ENCODE measurements at regions not wholly inside any gene's neighbourhood (a gene's known extent, or its start where the extent isn't known, plus 50 kb on each side); places are given as distances from the start of the nearest gene placed in this dataset.

DNA sequence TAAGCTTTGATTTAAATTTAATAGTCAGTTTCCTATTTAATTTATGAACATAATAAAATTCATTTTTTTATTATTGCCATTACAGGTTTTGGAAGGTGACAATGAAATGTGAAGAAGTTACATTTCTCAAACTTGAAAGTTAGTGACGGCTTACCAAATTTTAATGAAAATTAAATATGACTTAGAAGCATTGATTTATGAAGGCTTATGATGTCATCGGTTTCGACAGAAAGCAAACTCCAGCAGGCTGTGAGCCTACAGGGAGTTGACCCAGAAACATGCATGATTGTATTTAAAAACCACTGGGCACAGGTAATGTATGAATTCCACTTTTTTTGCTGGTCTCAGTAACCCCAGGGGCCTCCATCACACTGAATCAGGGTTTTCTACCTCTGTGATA lies 157.1 kb downstream of the FHIP1A start:
- H3K79me2 ChIP-seq (ENCODE audit: control insufficient read depth, insufficient read depth, low read length), result no peaks in the 10 kb centered on the region
- ChIA-PET POLR2A (no interaction called here), CTCF (ENCODE audit: low intra/inter-chr PET ratio) (no interaction called here)
- 3% methylated on average over 3 of the region's 3 CpGs for WGBS (ENCODE audit: insufficient coverage, low coverage, missing lambda C conversion rate)
- intact Hi-C loops (cut with micrococcal nuclease) (no loop called here), in situ Hi-C loops (cut with MboI) (no loop called here)
- no peak for ATAC-seq
- no peak overlapping the region for H3K4me2 ChIP-seq (ENCODE audit: insufficient read depth, low read length)
- H3K9ac ChIP-seq (ENCODE audit: insufficient read depth in 1 of 2, low read depth in 2 of 2, low read length in 2 of 2), result no peak overlapping the region
- DNase-seq (ENCODE audit: extremely low read depth in 1 of 4, low spot score in 3 of 4), result no peak
- H2AFZ ChIP-seq (ENCODE audit: low read depth, low read length), result no peak overlapping the region
- H3K4me3 ChIP-seq, result no peak overlapping the region
- no peaks in the 10 kb centered on the region for H3K36me3 ChIP-seq (ENCODE audit: control insufficient read depth, insufficient read depth, low read length)
- no peaks in the 10 kb centered on the region for H3K9me3 ChIP-seq (replicated peaks; ENCODE audit: control insufficient read depth, insufficient read depth, low read depth, low read length)
- no peak overlapping the region for H3K27ac ChIP-seq (ENCODE audit: extremely low read depth, low read depth, low read length)
- no peaks in the 10 kb centered on the region for H3K9me1 ChIP-seq (ENCODE audit: control insufficient read depth, insufficient read depth, low read length)
- no TSS peak for BruUV-seq (replicated peaks)
- H3K27me3 ChIP-seq (ENCODE audit: control insufficient read depth in 2 of 2, insufficient read depth in 2 of 2, low read length in 2 of 2), result no peaks in the 10 kb centered on the region; a peak in 1 of 5 replicates
- no peaks in the 10 kb centered on the region for H4K20me1 ChIP-seq (replicated peaks; ENCODE audit: control insufficient read depth, insufficient read depth, low read length)
- TF ChIP-seq TAF7 (tag; IDR thresholded peaks at IDR 0.05), result no peak
- no peak for TF ChIP-seq NR3C1 (CRISPR knock-in tag; IDR thresholded peaks at IDR 0.05)
- no peak for TF ChIP-seq MCM2 (IDR thresholded peaks at IDR 0.05; ENCODE audit: low read depth)
- no peak for TF ChIP-seq ZNF324 (CRISPR knock-in tag; IDR thresholded peaks at IDR 0.05)
- TF ChIP-seq SMC3 (conservative IDR thresholded peaks at IDR 0.05; ENCODE audit: insufficient read depth, low read depth, low read length), result no peak
- no peak for TF ChIP-seq TBL1XR1 (IDR thresholded peaks at IDR 0.05; ENCODE audit: low read length in 2 of 2)
- TF ChIP-seq IFI16 (CRISPR knock-in tag; IDR thresholded peaks at IDR 0.05), result no peak
- no peak for TF ChIP-seq SLC30A9 (CRISPR knock-in tag; IDR thresholded peaks at IDR 0.05)
- TF ChIP-seq NR2C1 (IDR thresholded peaks at IDR 0.05), result no peak
- no peak for TF ChIP-seq NR2C1 (tag; IDR thresholded peaks at IDR 0.05)
- TF ChIP-seq HCFC1 (IDR thresholded peaks at IDR 0.05; ENCODE audit: low read depth, low read length), result no peak
- TF ChIP-seq, protein P1, sequence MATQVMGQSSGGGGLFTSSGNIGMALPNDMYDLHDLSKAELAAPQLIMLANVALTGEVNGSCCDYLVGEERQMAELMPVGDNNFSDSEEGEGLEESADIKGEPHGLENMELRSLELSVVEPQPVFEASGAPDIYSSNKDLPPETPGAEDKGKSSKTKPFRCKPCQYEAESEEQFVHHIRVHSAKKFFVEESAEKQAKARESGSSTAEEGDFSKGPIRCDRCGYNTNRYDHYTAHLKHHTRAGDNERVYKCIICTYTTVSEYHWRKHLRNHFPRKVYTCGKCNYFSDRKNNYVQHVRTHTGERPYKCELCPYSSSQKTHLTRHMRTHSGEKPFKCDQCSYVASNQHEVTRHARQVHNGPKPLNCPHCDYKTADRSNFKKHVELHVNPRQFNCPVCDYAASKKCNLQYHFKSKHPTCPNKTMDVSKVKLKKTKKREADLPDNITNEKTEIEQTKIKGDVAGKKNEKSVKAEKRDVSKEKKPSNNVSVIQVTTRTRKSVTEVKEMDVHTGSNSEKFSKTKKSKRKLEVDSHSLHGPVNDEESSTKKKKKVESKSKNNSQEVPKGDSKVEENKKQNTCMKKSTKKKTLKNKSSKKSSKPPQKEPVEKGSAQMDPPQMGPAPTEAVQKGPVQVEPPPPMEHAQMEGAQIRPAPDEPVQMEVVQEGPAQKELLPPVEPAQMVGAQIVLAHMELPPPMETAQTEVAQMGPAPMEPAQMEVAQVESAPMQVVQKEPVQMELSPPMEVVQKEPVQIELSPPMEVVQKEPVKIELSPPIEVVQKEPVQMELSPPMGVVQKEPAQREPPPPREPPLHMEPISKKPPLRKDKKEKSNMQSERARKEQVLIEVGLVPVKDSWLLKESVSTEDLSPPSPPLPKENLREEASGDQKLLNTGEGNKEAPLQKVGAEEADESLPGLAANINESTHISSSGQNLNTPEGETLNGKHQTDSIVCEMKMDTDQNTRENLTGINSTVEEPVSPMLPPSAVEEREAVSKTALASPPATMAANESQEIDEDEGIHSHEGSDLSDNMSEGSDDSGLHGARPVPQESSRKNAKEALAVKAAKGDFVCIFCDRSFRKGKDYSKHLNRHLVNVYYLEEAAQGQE (IDR thresholded peaks at IDR 0.05; ENCODE audit: borderline replicate concordance), result no peak
- TF ChIP-seq, protein P1 (CRISPR knock-in tag; IDR thresholded peaks at IDR 0.05; ENCODE audit: low read depth), result no peak
- TF ChIP-seq ZNF12 (CRISPR knock-in tag; IDR thresholded peaks at IDR 0.05), result no peak
- TF ChIP-seq CAMTA2 (CRISPR knock-in tag; conservative IDR thresholded peaks at IDR 0.05), result no peak
- TF ChIP-seq HDAC1 (IDR thresholded peaks at IDR 0.05), result no peak
- no peaks in the 10 kb centered on the region for H3K4me1 ChIP-seq (replicated peaks in 1 of 2; ENCODE audit: control insufficient read depth in 2 of 2, insufficient read depth in 2 of 2, low read length in 2 of 2)
- FAIRE-seq, result no peak
